GM19240 (cell line): ENCODE measurements at regions not wholly inside any gene's neighbourhood (a gene's known extent, or its start where the extent isn't known, plus 50 kb on each side); places are given as distances from the start of the nearest gene placed in this dataset.
"Not testable (repeated sequence)": the region's sequence is repeated elsewhere in the genome, so short reads cannot be mapped to it uniquely, and the experiment has no call there.

Source experiments
- DNase-seq: peaks from one replicate; pipeline ENCODE4 v3.0.0; 2011; ENCODE audit warnings: low spot score; ENCODE audit not compliant: insufficient read length

DNA sequence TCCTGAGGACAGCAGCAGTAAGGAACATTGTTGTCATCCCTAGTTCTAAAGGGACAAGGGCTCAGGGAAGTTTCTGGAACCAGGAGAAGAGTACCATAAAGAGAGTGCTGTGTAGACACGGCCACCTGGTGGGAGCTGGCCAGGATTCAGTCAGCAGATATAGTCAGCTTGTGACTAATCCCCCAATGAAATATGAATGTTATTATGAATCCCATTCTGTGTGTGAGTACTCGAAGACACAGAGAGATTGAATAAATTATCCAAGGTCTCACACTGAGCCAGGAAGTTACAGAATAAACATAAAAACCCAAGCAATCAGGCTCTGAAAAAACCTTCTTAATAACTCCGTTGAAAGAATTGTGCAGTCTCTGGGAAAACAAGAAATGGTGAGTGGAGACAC is 1359.5 kb downstream of the AACS start:
- DNase-seq, result no peak

DNA sequence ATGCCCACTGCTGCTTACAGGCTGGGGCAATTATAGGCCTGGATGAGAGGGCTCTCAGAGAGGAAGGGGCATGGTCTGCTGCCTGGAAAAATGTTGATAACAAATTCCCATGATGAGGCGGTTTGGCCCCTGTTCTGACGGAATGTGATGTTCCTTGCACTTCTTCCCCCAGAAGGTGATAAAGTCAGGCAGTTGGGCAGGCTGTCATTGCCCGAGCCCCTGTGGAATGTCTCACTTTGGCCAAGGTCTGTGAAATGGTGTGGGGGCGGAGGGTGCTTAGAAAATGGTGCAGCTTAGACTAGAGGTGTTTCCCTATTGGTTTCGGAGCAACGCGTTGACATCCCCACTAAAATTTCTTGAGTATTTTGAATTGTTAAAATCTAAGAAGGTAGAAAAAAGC is 1360.0 kb downstream of the AACS start:
- DNase-seq, result no peak

- DNase-seq, result no peak
Measured at GRCh38 chr12:126428769-126429168, 1363.5 kb downstream of the AACS start.

GRCh38 chr12:126430921-126431320 is 1365.7 kb downstream of the AACS start:
- no peak for DNase-seq

GRCh38 chr12:126431767-126432166 is 1366.5 kb downstream of the AACS start:
- no peak for DNase-seq

DNA sequence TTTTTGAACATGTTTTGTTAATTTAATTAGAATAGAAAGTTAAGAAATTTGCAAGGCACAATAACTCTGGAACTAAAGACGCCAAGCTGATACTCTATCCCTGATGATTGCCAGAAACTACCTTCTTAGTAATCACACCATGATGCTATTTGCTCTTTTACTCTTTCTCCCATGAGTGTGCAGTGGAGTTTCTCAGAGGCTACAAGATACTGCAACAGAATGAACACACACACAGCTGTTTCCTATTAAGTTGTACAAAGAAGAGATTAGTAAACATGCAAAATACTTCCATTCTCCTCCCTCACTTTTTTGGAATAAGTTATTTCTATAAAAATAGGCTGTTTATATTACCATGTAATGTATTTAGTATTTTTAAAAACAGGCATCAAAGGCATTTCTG is 1367.5 kb downstream of the AACS start:
- no peak for DNase-seq

- DNase-seq, result no peak
Measured at GRCh38 chr12:126434412-126434985, 1369.3 kb downstream of the AACS start.

GRCh38 chr12:126436041-126436440 is 1370.8 kb downstream of the AACS start:
- no peak for DNase-seq

DNA sequence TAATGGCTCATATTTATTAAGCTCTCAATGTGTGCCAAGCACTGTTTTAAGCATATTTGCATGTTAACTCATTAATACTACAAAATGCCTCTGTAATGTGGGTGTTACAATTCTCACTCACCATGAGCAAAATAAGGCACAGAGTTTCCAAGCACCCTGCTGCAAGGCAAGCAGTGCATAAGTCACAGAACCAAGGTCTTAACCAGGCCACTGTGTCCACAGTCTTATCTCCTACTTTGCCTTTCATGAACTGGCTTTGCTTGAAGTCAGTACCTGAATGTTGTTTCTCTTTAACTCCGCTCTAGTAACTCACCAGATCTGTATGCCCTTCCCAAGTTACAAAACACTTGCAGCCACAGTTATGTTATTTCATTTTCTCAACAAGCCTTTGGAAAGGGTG is 1372.7 kb downstream of the AACS start:
- no peak for DNase-seq

GRCh38 chr12:126443977-126444376 is 1378.7 kb downstream of the AACS start:
- DNase-seq, result no peak

GRCh38 chr12:126447346-126447745 is 1382.1 kb downstream of the AACS start:
- no peak for DNase-seq

DNA sequence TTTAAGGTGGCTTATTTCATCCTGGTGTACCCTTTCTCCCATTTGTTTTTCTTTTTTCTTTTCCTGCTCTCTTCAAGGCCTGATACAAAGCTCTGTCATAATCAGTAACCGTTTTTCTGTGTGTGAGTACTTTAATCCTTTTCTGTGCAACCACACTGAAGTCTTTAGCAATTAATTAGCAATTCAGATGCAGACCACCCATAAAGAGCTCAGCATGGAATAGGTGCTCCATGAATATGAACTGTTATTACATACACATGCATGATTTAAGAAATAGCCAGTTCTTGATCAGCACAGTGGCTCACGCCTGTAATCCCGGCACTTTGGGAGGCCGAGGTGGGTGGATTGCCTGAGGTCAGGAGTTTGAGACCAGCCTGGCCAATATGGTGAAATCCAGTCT is 1386.6 kb downstream of the AACS start:
- DNase-seq, result no peak

- DNase-seq, result not testable (repeated sequence)
Measured at GRCh38 chr12:126452686-126453085, 1387.5 kb downstream of the AACS start.

GRCh38 chr12:126454581-126454980 is 1389.3 kb downstream of the AACS start:
- no peak for DNase-seq

DNA sequence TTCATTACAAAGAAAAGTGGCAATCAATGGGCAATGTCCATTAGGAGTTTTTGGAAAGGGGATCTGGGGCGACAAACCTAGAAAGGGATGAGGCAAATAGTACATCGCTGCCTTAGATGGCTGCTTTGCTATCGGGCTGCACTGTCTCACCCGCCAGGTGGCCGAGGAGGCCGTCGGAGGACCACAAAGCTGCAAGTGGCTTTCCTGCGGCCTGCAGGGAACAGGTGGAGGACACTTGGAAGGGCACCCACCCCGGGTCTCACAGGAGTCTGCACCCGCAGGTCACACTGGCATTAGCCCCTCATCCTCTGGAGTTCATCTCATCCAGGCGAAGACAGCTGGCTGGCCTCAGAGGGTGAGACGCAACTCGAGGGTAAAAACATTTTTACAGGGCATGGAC is 1392.5 kb downstream of the AACS start:
- DNase-seq, result no peak

GRCh38 chr12:126464153-126464552 is 1398.9 kb downstream of the AACS start:
- DNase-seq, result no peak

GRCh38 chr12:126469211-126469610 is 1404.0 kb downstream of the AACS start:
- no peak for DNase-seq

- DNase-seq, result no peak
Measured at GRCh38 chr12:126474703-126475102, 1409.5 kb downstream of the AACS start.

DNA sequence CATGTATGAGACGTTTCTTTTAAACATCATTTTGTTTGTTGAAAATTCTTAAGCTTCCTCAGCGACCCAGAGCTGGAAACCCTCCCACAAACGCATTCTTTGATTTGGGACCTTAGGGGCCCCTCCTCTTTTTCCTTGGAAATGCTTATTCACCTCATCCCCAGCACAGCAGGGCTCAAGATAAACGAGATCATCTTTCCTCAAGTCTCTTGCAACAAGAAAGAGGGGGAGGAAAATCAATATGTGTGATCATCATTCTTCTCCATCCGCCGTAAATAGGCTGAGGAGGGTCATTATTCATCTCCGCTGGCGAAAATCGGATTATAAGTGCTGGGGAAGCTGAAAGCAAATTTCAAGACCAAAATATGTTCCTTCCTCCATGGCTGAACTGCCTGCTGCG is 1415.2 kb downstream of the AACS start:
- no peak for DNase-seq

- no peak for DNase-seq
Measured at GRCh38 chr12:126481688-126482087, 1416.5 kb downstream of the AACS start.

- no peak for DNase-seq
Measured at GRCh38 chr12:126482238-126482889, 1417.1 kb downstream of the AACS start.

GRCh38 chr12:126483145-126484068 is 1418.2 kb downstream of the AACS start:
- DNase-seq, result no peak
